ENCODE measurements at regions not wholly inside any gene's neighbourhood (a gene's known extent, or its start where the extent isn't known, plus 50 kb on each side); places are given as distances from the start of the nearest gene placed in this dataset.

DNA sequence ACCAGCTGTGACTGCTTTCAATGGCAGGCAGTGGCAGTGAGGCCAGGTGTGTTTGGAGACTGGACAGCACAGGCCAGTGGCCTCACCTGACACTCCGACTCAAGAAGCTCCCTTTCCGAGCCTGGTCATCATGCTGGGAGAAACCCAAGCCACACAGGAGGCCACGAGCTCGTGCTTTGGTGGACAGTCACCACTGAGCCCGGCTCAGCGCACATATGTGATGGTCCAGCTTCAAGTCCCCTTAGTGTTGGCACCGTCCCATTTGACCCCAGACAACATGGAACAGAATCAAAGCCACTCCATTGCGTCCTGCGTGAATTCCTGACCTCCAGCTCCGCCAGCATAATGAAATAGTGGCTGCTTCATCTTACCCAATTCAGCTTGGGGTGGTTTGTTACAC is 64.0 kb upstream of the PPP1R26 start:
- no peak for DNase-seq (ENCODE audit: low read depth)
- TF ChIP-seq MYC (IDR thresholded peaks at IDR 0.05; ENCODE audit: low read depth, low read length): no peak
- TF ChIP-seq, protein P1, sequence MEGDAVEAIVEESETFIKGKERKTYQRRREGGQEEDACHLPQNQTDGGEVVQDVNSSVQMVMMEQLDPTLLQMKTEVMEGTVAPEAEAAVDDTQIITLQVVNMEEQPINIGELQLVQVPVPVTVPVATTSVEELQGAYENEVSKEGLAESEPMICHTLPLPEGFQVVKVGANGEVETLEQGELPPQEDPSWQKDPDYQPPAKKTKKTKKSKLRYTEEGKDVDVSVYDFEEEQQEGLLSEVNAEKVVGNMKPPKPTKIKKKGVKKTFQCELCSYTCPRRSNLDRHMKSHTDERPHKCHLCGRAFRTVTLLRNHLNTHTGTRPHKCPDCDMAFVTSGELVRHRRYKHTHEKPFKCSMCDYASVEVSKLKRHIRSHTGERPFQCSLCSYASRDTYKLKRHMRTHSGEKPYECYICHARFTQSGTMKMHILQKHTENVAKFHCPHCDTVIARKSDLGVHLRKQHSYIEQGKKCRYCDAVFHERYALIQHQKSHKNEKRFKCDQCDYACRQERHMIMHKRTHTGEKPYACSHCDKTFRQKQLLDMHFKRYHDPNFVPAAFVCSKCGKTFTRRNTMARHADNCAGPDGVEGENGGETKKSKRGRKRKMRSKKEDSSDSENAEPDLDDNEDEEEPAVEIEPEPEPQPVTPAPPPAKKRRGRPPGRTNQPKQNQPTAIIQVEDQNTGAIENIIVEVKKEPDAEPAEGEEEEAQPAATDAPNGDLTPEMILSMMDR (IDR thresholded peaks at IDR 0.05; ENCODE audit: low read depth, low read length): no peak
- no peak for TF ChIP-seq POLR2A (IDR thresholded peaks at IDR 0.05; ENCODE audit: extremely low read depth, insufficient read length)
- TF ChIP-seq, protein P2, sequence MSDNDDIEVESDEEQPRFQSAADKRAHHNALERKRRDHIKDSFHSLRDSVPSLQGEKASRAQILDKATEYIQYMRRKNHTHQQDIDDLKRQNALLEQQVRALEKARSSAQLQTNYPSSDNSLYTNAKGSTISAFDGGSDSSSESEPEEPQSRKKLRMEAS (IDR thresholded peaks at IDR 0.05; ENCODE audit: low read depth, low read length): no peak
- H3K4me3 ChIP-seq (ENCODE audit: low read depth, low read length): no peak overlapping the region

DNA sequence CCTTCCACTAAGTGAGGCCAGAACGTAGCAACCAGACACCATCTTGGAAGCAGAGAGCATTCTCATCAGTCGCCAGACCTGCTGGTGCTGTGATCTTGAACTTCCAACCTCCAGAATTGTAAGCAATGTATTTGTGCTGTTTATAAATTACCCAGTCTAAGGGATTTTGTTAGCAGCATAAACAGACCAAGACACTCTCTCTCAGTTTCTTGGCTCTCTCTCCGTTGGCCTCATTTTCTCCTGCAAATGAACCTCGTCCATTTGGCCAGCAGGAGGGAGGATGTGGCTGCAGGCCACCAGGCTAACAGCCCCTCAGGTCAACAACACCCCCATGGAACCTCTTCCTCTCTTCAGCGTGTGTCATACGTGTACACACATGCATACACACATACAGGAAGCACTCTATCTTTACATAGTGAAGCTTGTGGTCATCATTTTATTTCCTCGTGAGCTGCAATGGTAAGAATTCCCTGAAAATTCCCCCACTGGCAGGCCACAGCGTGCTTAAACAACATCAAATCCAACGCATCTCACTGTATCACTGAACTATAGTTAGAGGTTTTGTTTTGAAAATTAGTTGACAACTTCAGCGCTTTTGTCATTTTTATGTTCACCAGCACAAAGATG is 62.8 kb upstream of the PPP1R26 start:
- no peak for TF ChIP-seq POLR2A (IDR thresholded peaks at IDR 0.05; ENCODE audit: extremely low read depth, insufficient read length)
- no peak overlapping the region for H3K4me3 ChIP-seq (ENCODE audit: low read depth, low read length)
- no peak for DNase-seq (ENCODE audit: low read depth)

DNA sequence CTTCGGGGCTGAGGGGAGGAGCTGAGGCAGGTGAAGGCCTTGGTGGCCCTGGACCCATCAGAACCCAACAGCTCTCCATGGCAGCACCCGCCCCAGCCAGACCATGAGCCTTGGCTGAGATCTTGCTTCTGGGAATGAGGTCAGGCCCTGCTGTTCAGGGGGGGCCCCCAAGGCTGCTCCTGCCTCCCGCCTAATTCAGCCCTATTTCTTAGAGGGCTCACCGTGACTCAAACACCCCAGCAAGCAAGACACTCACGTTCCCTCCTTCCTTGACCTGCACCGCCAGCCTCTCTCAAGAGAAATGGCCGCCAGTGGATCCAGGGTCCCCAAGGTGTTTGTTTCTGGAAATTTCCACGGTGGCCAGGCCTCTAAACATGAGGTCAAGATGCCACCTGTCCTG is 61.4 kb upstream of the PPP1R26 start:
- TF ChIP-seq MYC (IDR thresholded peaks at IDR 0.05; ENCODE audit: low read depth, low read length) (no peak), POLR2A (IDR thresholded peaks at IDR 0.05; ENCODE audit: extremely low read depth, insufficient read length) (no peak)
- TF ChIP-seq, protein P2 (IDR thresholded peaks at IDR 0.05; ENCODE audit: low read depth, low read length): no peak
- TF ChIP-seq, protein P1 (IDR thresholded peaks at IDR 0.05; ENCODE audit: low read depth, low read length): no peak
- H3K4me3 ChIP-seq (ENCODE audit: low read depth, low read length): no peak overlapping the region
- no peak for DNase-seq (ENCODE audit: low read depth)

DNA sequence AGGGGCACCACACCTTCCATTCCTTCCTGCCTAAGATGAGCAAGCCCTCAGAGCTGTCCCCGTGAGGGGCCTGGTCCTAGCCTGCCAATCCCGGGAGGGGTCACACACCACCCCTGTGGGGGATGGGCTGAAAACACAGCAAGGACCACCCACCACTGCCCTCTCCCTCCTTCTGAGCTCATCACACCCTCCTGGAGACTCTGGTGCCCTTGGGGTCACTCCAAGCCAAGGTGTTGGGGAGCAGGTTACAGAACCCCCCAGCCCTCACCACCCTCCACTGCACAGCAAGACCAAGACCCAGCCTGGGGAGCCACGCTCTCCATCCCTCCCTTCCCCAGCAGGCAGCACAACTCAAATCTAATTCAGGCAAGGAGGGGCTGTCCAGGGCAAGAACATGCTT is 60.5 kb upstream of the PPP1R26 start:
- H3K4me3 ChIP-seq (ENCODE audit: low read depth, low read length): no peak overlapping the region
- no peak for DNase-seq (ENCODE audit: low read depth)
- TF ChIP-seq, protein P1 (IDR thresholded peaks at IDR 0.05; ENCODE audit: low read depth, low read length): no peak
- no peak for TF ChIP-seq MYC (IDR thresholded peaks at IDR 0.05; ENCODE audit: low read depth, low read length)
- no peak for TF ChIP-seq POLR2A (IDR thresholded peaks at IDR 0.05; ENCODE audit: extremely low read depth, insufficient read length)
- TF ChIP-seq, protein P2 (IDR thresholded peaks at IDR 0.05; ENCODE audit: low read depth, low read length): no peak

DNA sequence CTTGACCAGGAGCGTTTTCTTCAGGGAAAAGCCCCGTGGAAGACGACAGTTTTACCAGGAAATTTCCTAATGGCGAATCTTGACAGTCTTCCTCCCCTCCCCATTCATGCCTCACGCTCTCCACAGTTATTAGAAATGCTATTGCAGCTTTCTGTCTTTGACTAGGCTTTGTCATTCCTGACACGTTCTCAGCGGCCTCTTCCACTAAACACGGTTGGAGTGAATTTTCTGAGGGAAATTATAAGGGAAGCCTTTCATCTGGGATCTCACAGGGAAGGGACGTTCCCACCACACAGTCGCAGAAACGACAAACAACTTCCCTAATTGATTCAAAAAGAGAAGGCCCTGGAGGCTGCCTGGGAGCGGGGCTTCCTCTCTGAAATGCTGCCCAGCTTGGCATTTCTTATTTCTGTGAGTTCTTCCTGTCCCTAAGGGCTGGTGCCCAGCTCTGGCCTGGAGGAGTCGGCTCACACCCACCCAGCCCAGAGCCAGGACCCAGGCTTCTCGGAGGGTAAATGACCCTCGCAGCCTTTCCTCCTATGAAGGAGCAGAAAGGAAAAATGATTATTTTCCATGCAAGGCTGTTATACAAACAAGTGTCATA is 57.1 kb upstream of the PPP1R26 start:
- H3K4me3 ChIP-seq (ENCODE audit: low read depth, low read length): no peak overlapping the region
- DNase-seq (ENCODE audit: low read depth): no peak
- TF ChIP-seq, protein P2 (IDR thresholded peaks at IDR 0.05; ENCODE audit: low read depth, low read length): no peak
- TF ChIP-seq, protein P1 (IDR thresholded peaks at IDR 0.05; ENCODE audit: low read depth, low read length): no peak
- TF ChIP-seq POLR2A (IDR thresholded peaks at IDR 0.05; ENCODE audit: extremely low read depth, insufficient read length) (no peak), MYC (IDR thresholded peaks at IDR 0.05; ENCODE audit: low read depth, low read length) (no peak)

DNA sequence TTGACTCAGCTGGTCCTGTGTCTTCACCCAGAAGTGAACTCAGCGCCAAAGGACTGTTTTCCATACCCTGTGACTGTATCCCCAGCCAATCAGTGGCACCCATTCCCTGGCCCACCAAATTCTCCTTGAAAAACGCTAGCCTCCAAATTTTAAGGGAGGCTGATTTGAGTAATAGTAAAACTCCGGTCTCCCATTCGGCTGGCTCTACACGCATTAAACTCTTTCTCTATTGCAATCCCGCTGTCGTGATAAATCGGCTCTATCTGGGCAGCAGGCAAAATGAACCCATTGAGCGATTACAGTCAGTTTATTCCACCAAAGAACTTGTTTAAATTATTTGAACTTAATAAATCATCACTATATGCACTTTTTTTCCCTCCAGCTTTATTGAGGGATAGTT is 55.9 kb upstream of the PPP1R26 start:
- no peak for DNase-seq (ENCODE audit: low read depth)
- TF ChIP-seq MYC (IDR thresholded peaks at IDR 0.05; ENCODE audit: low read depth, low read length) (no peak), POLR2A (IDR thresholded peaks at IDR 0.05; ENCODE audit: extremely low read depth, insufficient read length) (no peak)
- TF ChIP-seq, protein P1 (IDR thresholded peaks at IDR 0.05; ENCODE audit: low read depth, low read length): no peak
- H3K4me3 ChIP-seq (ENCODE audit: low read depth, low read length): no peak overlapping the region

All from NB4 (cell line).